Neural cell (in vitro differentiated cells): ENCODE measurements at regions not wholly inside any gene's neighbourhood (a gene's known extent, or its start where the extent isn't known, plus 50 kb on each side); places are given as distances from the start of the nearest gene placed in this dataset.
A peak's percentile ranks its signal among the peaks of the same experiment; 100 is the strongest.

Source experiments
- H2AFZ ChIP-seq: fragments of 200-600, 300-800 bp; sonication (generic), shearing (Covaris generic); 2 replicates; pipeline ENCODE4 v1.6.0; 2014; ENCODE audit warnings: low read depth, mild to moderate bottlenecking, antibody characterized with exemption, low read length, moderate library complexity
- H3F3A ChIP-seq: fragments of 200-600 bp; shearing (Covaris generic); 2 replicates; pipeline ENCODE4 v1.6.1; 2016; ENCODE audit warnings: mild to moderate bottlenecking, moderate library complexity, mixed read lengths, antibody characterized with exemption, low read length; ENCODE audit not compliant: insufficient read depth, poor library complexity, severe bottlenecking
- H3K27ac ChIP-seq: fragments of 200-600, 300-800 bp; sonication (generic), shearing (Covaris generic); 2 replicates; pipeline ENCODE4 v1.5.1; 2014; ENCODE audit warnings: mild to moderate bottlenecking, low read length, moderate library complexity
- H3K27me3 ChIP-seq: fragments of 300-800, 200-600 bp; sonication (generic), shearing (Covaris generic); 2 replicates; pipeline ENCODE4 v1.6.0; 2014; ENCODE audit warnings: mild to moderate bottlenecking, low read depth, low read length, moderate library complexity; ENCODE audit not compliant: insufficient read depth
- H3K36me3 ChIP-seq: fragments of 300-800, 200-600 bp; sonication (generic), shearing (Covaris generic); 2 replicates; pipeline ENCODE4 v1.5.1; 2014; ENCODE audit warnings: mild to moderate bottlenecking, antibody characterized with exemption, low read length, moderate library complexity; ENCODE audit not compliant: insufficient read depth
- H3K4me2 ChIP-seq: fragments of 300-800, 200-600 bp; sonication (generic), shearing (Covaris generic); 2 replicates; pipeline ENCODE4 v1.6.0; 2014; ENCODE audit warnings: mild to moderate bottlenecking, low read length
- H3K4me3 ChIP-seq: fragments of 300-800, 200-600 bp; sonication (generic), shearing (Covaris generic); 2 replicates; pipeline ENCODE4 v1.5.1; 2014; ENCODE audit warnings: mild to moderate bottlenecking, low read length, moderate library complexity
- H3K79me2 ChIP-seq: fragments of 200-600 bp; shearing (Covaris generic); replicated peaks from 2 replicates; pipeline ENCODE4 v1.6.0; 2014; ENCODE audit warnings: mild to moderate bottlenecking, low read length, moderate library complexity; ENCODE audit not compliant: insufficient read depth
- H3K9ac ChIP-seq: fragments of 300-800, 200-600 bp; sonication (generic), shearing (Covaris generic); 2 replicates; pipeline ENCODE4 v1.6.1; 2016; ENCODE audit warnings: mild to moderate bottlenecking, low read length, mixed read lengths
- H3K9me2 ChIP-seq: fragments of 200-600 bp; shearing (Covaris generic); 2 replicates; pipeline ENCODE4 v1.6.1; 2016; ENCODE audit warnings: mild to moderate bottlenecking, low read length, mixed read lengths; ENCODE audit not compliant: insufficient read depth
- H3K9me3 ChIP-seq: fragments of 200-600, 300-800 bp; sonication (generic), shearing (Covaris generic); 2 replicates; pipeline ENCODE4 v1.6.1; 2016; ENCODE audit warnings: mild to moderate bottlenecking, mixed run types, low read length, moderate library complexity, mixed read lengths
- H4K20me1 ChIP-seq: fragments of 200-600 bp; shearing (Covaris generic); 2 replicates; pipeline ENCODE4 v1.6.1; 2016; ENCODE audit warnings: mild to moderate bottlenecking, mixed run types; ENCODE audit not compliant: insufficient read depth
- EP300 ChIP-seq: fragments of 450-650 bp; conservative IDR thresholded peaks from 2 replicates; pipeline ENCODE4 v1.6.1; 2014; ENCODE audit warnings: antibody characterized with exemption, mild to moderate bottlenecking, moderate library complexity; ENCODE audit not compliant: poor library complexity, severe bottlenecking
- EZH2 ChIP-seq: fragments of 200-600, 300-800 bp; shearing (Covaris generic), sonication (generic); IDR thresholded peaks from 2 replicates; pipeline ENCODE4 v1.6.1; 2014; ENCODE audit warnings: antibody characterized with exemption, low read length, borderline replicate concordance, mild to moderate bottlenecking; ENCODE audit not compliant: insufficient read depth, poor library complexity, severe bottlenecking
- MXI1 ChIP-seq: fragments of 450-650 bp; conservative IDR thresholded peaks from 2 replicates; pipeline ENCODE4 v1.6.1; 2014; ENCODE audit warnings: antibody characterized with exemption, mild to moderate bottlenecking; ENCODE audit not compliant: poor library complexity, severe bottlenecking
- POLR2AphosphoS5 ChIP-seq: IDR thresholded peaks from 2 replicates; pipeline ENCODE4 v1.6.1; 2012
- RAD21 ChIP-seq: fragments of 450-650 bp; conservative IDR thresholded peaks from 2 replicates; pipeline ENCODE4 v1.6.1; 2014; ENCODE audit warnings: antibody characterized with exemption, mild to moderate bottlenecking, moderate library complexity
- REST ChIP-seq: IDR thresholded peaks from 2 replicates; pipeline ENCODE4 v1.6.1; 2012; ENCODE audit warnings: borderline replicate concordance
- SMC3 ChIP-seq: fragments of 450-650 bp; conservative IDR thresholded peaks from 2 replicates; pipeline ENCODE4 v1.6.1; 2014; ENCODE audit warnings: antibody characterized with exemption, mild to moderate bottlenecking, moderate library complexity; ENCODE audit not compliant: poor library complexity
- TAF1 ChIP-seq: IDR thresholded peaks from 2 replicates; pipeline ENCODE4 v1.6.1; 2012; ENCODE audit warnings: low read depth
- TF ChIP-seq, protein P1 (sequence below): fragments of 450-650 bp; IDR thresholded peaks from 2 replicates; pipeline ENCODE4 v1.5.1; 2014; ENCODE audit warnings: antibody characterized with exemption, mild to moderate bottlenecking, moderate library complexity; ENCODE audit not compliant: poor library complexity, severe bottlenecking

DNA sequence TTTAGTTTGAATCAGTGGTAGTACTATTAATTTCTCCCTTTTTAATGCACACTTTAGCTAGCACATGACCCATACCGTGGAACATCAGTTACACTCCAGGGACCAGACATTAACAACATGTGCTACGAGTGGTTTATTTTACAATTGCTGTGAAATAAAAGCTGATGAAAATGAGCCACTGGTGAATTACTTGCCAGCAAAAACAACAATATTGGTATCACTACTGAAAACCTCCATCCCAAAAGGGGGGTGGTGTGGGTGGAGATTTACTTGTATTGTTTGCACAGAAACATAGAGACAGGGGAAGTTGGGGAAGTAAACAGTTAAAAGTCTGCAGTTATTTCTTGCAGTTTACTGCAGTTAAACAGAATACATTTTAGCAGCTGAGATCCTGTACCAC is 369.6 kb upstream of the GRAMD2B start:
- Histone ChIP-seq H3K27ac (peak overlapping the region; percentile 69), H3F3A (peaks cover 3% of the 10 kb centered on the region), H4K20me1 (no peaks in the 10 kb centered on the region), H2AFZ (no peak overlapping the region), H3K9ac (no peak overlapping the region), H3K4me3 (no peak overlapping the region), H3K9me3 (no peaks in the 10 kb centered on the region), H3K9me2 (no peaks in the 10 kb centered on the region), H3K36me3 (no peaks in the 10 kb centered on the region), H3K79me2 (no peaks in the 10 kb centered on the region), H3K27me3 (no peaks in the 10 kb centered on the region), H3K4me2 (no peak overlapping the region)
- TF ChIP-seq, protein P1, sequence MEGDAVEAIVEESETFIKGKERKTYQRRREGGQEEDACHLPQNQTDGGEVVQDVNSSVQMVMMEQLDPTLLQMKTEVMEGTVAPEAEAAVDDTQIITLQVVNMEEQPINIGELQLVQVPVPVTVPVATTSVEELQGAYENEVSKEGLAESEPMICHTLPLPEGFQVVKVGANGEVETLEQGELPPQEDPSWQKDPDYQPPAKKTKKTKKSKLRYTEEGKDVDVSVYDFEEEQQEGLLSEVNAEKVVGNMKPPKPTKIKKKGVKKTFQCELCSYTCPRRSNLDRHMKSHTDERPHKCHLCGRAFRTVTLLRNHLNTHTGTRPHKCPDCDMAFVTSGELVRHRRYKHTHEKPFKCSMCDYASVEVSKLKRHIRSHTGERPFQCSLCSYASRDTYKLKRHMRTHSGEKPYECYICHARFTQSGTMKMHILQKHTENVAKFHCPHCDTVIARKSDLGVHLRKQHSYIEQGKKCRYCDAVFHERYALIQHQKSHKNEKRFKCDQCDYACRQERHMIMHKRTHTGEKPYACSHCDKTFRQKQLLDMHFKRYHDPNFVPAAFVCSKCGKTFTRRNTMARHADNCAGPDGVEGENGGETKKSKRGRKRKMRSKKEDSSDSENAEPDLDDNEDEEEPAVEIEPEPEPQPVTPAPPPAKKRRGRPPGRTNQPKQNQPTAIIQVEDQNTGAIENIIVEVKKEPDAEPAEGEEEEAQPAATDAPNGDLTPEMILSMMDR, result no peak
- TF ChIP-seq EZH2, result no peak
- no peak for TF ChIP-seq RAD21
- no peak for TF ChIP-seq SMC3
- TF ChIP-seq REST, result no peak
- TF ChIP-seq POLR2AphosphoS5, result no peak
- no peak for TF ChIP-seq TAF1
- TF ChIP-seq MXI1, result no peak
- no peak for TF ChIP-seq EP300

GRCh38 chr5:126054577-126055347 is 368.4 kb upstream of the GRAMD2B start:
- Histone ChIP-seq H3K4me2 (peak overlapping the region; percentile 27), H3K79me2 (no peaks in the 10 kb centered on the region), H3K36me3 (no peaks in the 10 kb centered on the region), H3K27me3 (no peaks in the 10 kb centered on the region), H3K9ac (peak overlapping the region; percentile 50), H3K4me3 (peak overlapping the region; percentile 37), H4K20me1 (no peaks in the 10 kb centered on the region), H3K9me3 (no peaks in the 10 kb centered on the region), H3K27ac (peak overlapping the region; percentile 69), H2AFZ (no peak overlapping the region), H3K9me2 (no peaks in the 10 kb centered on the region), H3F3A (peaks cover 3% of the 10 kb centered on the region)
- TF ChIP-seq, protein P1, result no peak
- TF ChIP-seq EP300, result no peak
- no peak for TF ChIP-seq MXI1
- no peak for TF ChIP-seq POLR2AphosphoS5
- TF ChIP-seq SMC3, result no peak
- TF ChIP-seq TAF1, result no peak
- no peak for TF ChIP-seq REST
- TF ChIP-seq RAD21, result no peak
- no peak for TF ChIP-seq EZH2
